ENCODE measurements at regions not wholly inside any gene's neighbourhood (a gene's known extent, or its start where the extent isn't known, plus 50 kb on each side); places are given as distances from the start of the nearest gene placed in this dataset.

GRCh38 chr7:33757050-33757449, 148.3 kb upstream of the BMPER start:
- peak; percentile 60 for DNase-seq (ENCODE audit: low read depth, low spot score)
- in situ Hi-C loops (cut with HindIII; ENCODE audit: low sequenced_read_pairs), result no loop called here
- no peak for TF ChIP-seq CTCF (IDR thresholded peaks at IDR 0.05; ENCODE audit: low read depth, low read length)
- no peak overlapping the region for H3K4me3 ChIP-seq (ENCODE audit: low read depth, low read length)

- in situ Hi-C loops (cut with HindIII; ENCODE audit: low sequenced_read_pairs), result no loop called here
- peak; percentile 66 for DNase-seq (ENCODE audit: low read depth, low spot score)
- H3K4me3 ChIP-seq (ENCODE audit: low read depth, low read length), result no peak overlapping the region
- TF ChIP-seq CTCF (IDR thresholded peaks at IDR 0.05; ENCODE audit: low read depth, low read length), result peak; percentile 50
Measured at GRCh38 chr7:33757563-33758165, 147.7 kb upstream of the BMPER start.

GRCh38 chr7:33760146-33760545, 145.2 kb upstream of the BMPER start:
- in situ Hi-C loops (cut with HindIII; ENCODE audit: low sequenced_read_pairs), result no loop called here
- no peak overlapping the region for H3K4me3 ChIP-seq (ENCODE audit: low read depth, low read length)
- DNase-seq (ENCODE audit: low read depth, low spot score), result no peak
- TF ChIP-seq CTCF (IDR thresholded peaks at IDR 0.05; ENCODE audit: low read depth, low read length), result no peak

GRCh38 chr7:33760834-33761233, 144.5 kb upstream of the BMPER start:
- in situ Hi-C loops (cut with HindIII; ENCODE audit: low sequenced_read_pairs), result no loop called here
- no peak overlapping the region for H3K4me3 ChIP-seq (ENCODE audit: low read depth, low read length)
- DNase-seq (ENCODE audit: low read depth, low spot score), result no peak
- no peak for TF ChIP-seq CTCF (IDR thresholded peaks at IDR 0.05; ENCODE audit: low read depth, low read length)

- H3K4me3 ChIP-seq (ENCODE audit: low read depth, low read length), result no peak overlapping the region
- in situ Hi-C loops (cut with HindIII; ENCODE audit: low sequenced_read_pairs), result no loop called here
- no peak for DNase-seq (ENCODE audit: low read depth, low spot score)
- TF ChIP-seq CTCF (IDR thresholded peaks at IDR 0.05; ENCODE audit: low read depth, low read length), result no peak
Measured at GRCh38 chr7:33761449-33762080, 143.8 kb upstream of the BMPER start.

GRCh38 chr7:33762151-33762910, 143.0 kb upstream of the BMPER start:
- no peak for TF ChIP-seq CTCF (IDR thresholded peaks at IDR 0.05; ENCODE audit: low read depth, low read length)

More at GRCh38 chr7:33762151-33762910, 143.0 kb upstream of the BMPER start:
- DNase-seq (ENCODE audit: low read depth, low spot score), result no peak
- no peak overlapping the region for H3K4me3 ChIP-seq (ENCODE audit: low read depth, low read length)
- in situ Hi-C loops (cut with HindIII; ENCODE audit: low sequenced_read_pairs), result no loop called here

Measured in astrocyte of the spinal cord (primary cell).